ENCODE measurements at regions not wholly inside any gene's neighbourhood (a gene's known extent, or its start where the extent isn't known, plus 50 kb on each side); places are given as distances from the start of the nearest gene placed in this dataset.

- Histone ChIP-seq H3K9ac (ENCODE audit: low read depth in 1 of 2, low read length in 2 of 2) (no peak overlapping the region), H3K9me3 (ENCODE audit: control insufficient read depth in 2 of 2, low read length in 2 of 2) (no peaks in the 10 kb centered on the region), H3K36me3 (ENCODE audit: control insufficient read depth in 2 of 2, insufficient read depth in 2 of 2, low read length in 2 of 2) (no peaks in the 10 kb centered on the region), H3K27me3 (ENCODE audit: control insufficient read depth in 2 of 2, insufficient read depth in 2 of 2, low read length in 2 of 2) (no peaks in the 10 kb centered on the region), H3K4me1 (ENCODE audit: control insufficient read depth in 2 of 2, insufficient read depth in 2 of 2, low read length in 2 of 2) (no peaks in the 10 kb centered on the region), H3K27ac (ENCODE audit: low read depth in 2 of 2, low read length in 2 of 2) (no peak overlapping the region), H3K4me3 (ENCODE audit: low read length in 2 of 2) (no peak overlapping the region)
Observed at GRCh38 chr13:75061909-75062308, 420.1 kb downstream of the TBC1D4 start.

- no peak overlapping the region for H3K27ac ChIP-seq (ENCODE audit: low read depth in 2 of 2, low read length in 2 of 2)
- no peak overlapping the region for H3K4me3 ChIP-seq (ENCODE audit: low read length in 2 of 2)
- H3K4me1 ChIP-seq (ENCODE audit: control insufficient read depth in 2 of 2, insufficient read depth in 2 of 2, low read length in 2 of 2) = no peaks in the 10 kb centered on the region
- H3K27me3 ChIP-seq (ENCODE audit: control insufficient read depth in 2 of 2, insufficient read depth in 2 of 2, low read length in 2 of 2) = no peaks in the 10 kb centered on the region
- H3K9ac ChIP-seq (ENCODE audit: low read depth in 1 of 2, low read length in 2 of 2) = no peak overlapping the region
- no peaks in the 10 kb centered on the region for H3K9me3 ChIP-seq (ENCODE audit: control insufficient read depth in 2 of 2, low read length in 2 of 2)
- no peaks in the 10 kb centered on the region for H3K36me3 ChIP-seq (ENCODE audit: control insufficient read depth in 2 of 2, insufficient read depth in 2 of 2, low read length in 2 of 2)
Observed at GRCh38 chr13:75055296-75055695, 426.7 kb downstream of the TBC1D4 start.

- no peak overlapping the region for H3K27ac ChIP-seq (ENCODE audit: low read depth in 2 of 2, low read length in 2 of 2)
- no peaks in the 10 kb centered on the region for H3K4me1 ChIP-seq (ENCODE audit: control insufficient read depth in 2 of 2, insufficient read depth in 2 of 2, low read length in 2 of 2)
- no peak overlapping the region for H3K4me3 ChIP-seq (ENCODE audit: low read length in 2 of 2)
- H3K9me3 ChIP-seq (ENCODE audit: control insufficient read depth in 2 of 2, low read length in 2 of 2) = no peaks in the 10 kb centered on the region
- no peaks in the 10 kb centered on the region for H3K36me3 ChIP-seq (ENCODE audit: control insufficient read depth in 2 of 2, insufficient read depth in 2 of 2, low read length in 2 of 2)
- no peak overlapping the region for H3K9ac ChIP-seq (ENCODE audit: low read depth in 1 of 2, low read length in 2 of 2)
- H3K27me3 ChIP-seq (ENCODE audit: control insufficient read depth in 2 of 2, insufficient read depth in 2 of 2, low read length in 2 of 2) = no peaks in the 10 kb centered on the region
Observed at GRCh38 chr13:75052616-75053015, 429.4 kb downstream of the TBC1D4 start.

- no peaks in the 10 kb centered on the region for H3K9me3 ChIP-seq (ENCODE audit: control insufficient read depth in 2 of 2, low read length in 2 of 2)
Observed at GRCh38 chr13:75050419-75051046, 431.4 kb downstream of the TBC1D4 start.

GRCh38 chr13:75049735-75050335, 432.1 kb downstream of the TBC1D4 start:
- H3K4me3 ChIP-seq (ENCODE audit: low read length in 2 of 2) = no peak overlapping the region
- no peaks in the 10 kb centered on the region for H3K27me3 ChIP-seq (ENCODE audit: control insufficient read depth in 2 of 2, insufficient read depth in 2 of 2, low read length in 2 of 2)
- H3K4me1 ChIP-seq (ENCODE audit: control insufficient read depth in 2 of 2, insufficient read depth in 2 of 2, low read length in 2 of 2) = no peaks in the 10 kb centered on the region
- H3K27ac ChIP-seq (ENCODE audit: low read depth in 2 of 2, low read length in 2 of 2) = no peak overlapping the region
- H3K9ac ChIP-seq (ENCODE audit: low read depth in 1 of 2, low read length in 2 of 2) = no peak overlapping the region
- H3K9me3 ChIP-seq (ENCODE audit: control insufficient read depth in 2 of 2, low read length in 2 of 2) = no peaks in the 10 kb centered on the region
- H3K36me3 ChIP-seq (ENCODE audit: control insufficient read depth in 2 of 2, insufficient read depth in 2 of 2, low read length in 2 of 2) = no peaks in the 10 kb centered on the region

More at GRCh38 chr13:75050419-75051046, 431.4 kb downstream of the TBC1D4 start:
- no peak overlapping the region for H3K9ac ChIP-seq (ENCODE audit: low read depth in 1 of 2, low read length in 2 of 2)
- no peaks in the 10 kb centered on the region for H3K27me3 ChIP-seq (ENCODE audit: control insufficient read depth in 2 of 2, insufficient read depth in 2 of 2, low read length in 2 of 2)
- H3K27ac ChIP-seq (ENCODE audit: low read depth in 2 of 2, low read length in 2 of 2) = no peak overlapping the region
- no peak overlapping the region for H3K4me3 ChIP-seq (ENCODE audit: low read length in 2 of 2)
- H3K4me1 ChIP-seq (ENCODE audit: control insufficient read depth in 2 of 2, insufficient read depth in 2 of 2, low read length in 2 of 2) = no peaks in the 10 kb centered on the region
- H3K36me3 ChIP-seq (ENCODE audit: control insufficient read depth in 2 of 2, insufficient read depth in 2 of 2, low read length in 2 of 2) = no peaks in the 10 kb centered on the region

GRCh38 chr13:75042807-75043206, 439.2 kb downstream of the TBC1D4 start:
- Histone ChIP-seq H3K36me3 (ENCODE audit: control insufficient read depth in 2 of 2, insufficient read depth in 2 of 2, low read length in 2 of 2) (no peaks in the 10 kb centered on the region), H3K4me3 (ENCODE audit: low read length in 2 of 2) (no peak overlapping the region), H3K27me3 (ENCODE audit: control insufficient read depth in 2 of 2, insufficient read depth in 2 of 2, low read length in 2 of 2) (no peaks in the 10 kb centered on the region), H3K4me1 (ENCODE audit: control insufficient read depth in 2 of 2, insufficient read depth in 2 of 2, low read length in 2 of 2) (no peaks in the 10 kb centered on the region), H3K9me3 (ENCODE audit: control insufficient read depth in 2 of 2, low read length in 2 of 2) (no peaks in the 10 kb centered on the region), H3K27ac (ENCODE audit: low read depth in 2 of 2, low read length in 2 of 2) (no peak overlapping the region), H3K9ac (ENCODE audit: low read depth in 1 of 2, low read length in 2 of 2) (no peak overlapping the region)

- no peaks in the 10 kb centered on the region for H3K4me1 ChIP-seq (ENCODE audit: control insufficient read depth in 2 of 2, insufficient read depth in 2 of 2, low read length in 2 of 2)
- H3K9ac ChIP-seq (ENCODE audit: low read depth in 1 of 2, low read length in 2 of 2) = no peak overlapping the region
- H3K9me3 ChIP-seq (ENCODE audit: control insufficient read depth in 2 of 2, low read length in 2 of 2) = no peaks in the 10 kb centered on the region
- H3K27me3 ChIP-seq (ENCODE audit: control insufficient read depth in 2 of 2, insufficient read depth in 2 of 2, low read length in 2 of 2) = no peaks in the 10 kb centered on the region
- H3K27ac ChIP-seq (ENCODE audit: low read depth in 2 of 2, low read length in 2 of 2) = no peak overlapping the region
- H3K36me3 ChIP-seq (ENCODE audit: control insufficient read depth in 2 of 2, insufficient read depth in 2 of 2, low read length in 2 of 2) = no peaks in the 10 kb centered on the region
- no peak overlapping the region for H3K4me3 ChIP-seq (ENCODE audit: low read length in 2 of 2)
Observed at GRCh38 chr13:75038393-75039113, 443.4 kb downstream of the TBC1D4 start.

- Histone ChIP-seq H3K36me3 (ENCODE audit: control insufficient read depth in 2 of 2, insufficient read depth in 2 of 2, low read length in 2 of 2) (no peaks in the 10 kb centered on the region), H3K9me3 (ENCODE audit: control insufficient read depth in 2 of 2, low read length in 2 of 2) (no peaks in the 10 kb centered on the region), H3K4me3 (ENCODE audit: low read length in 2 of 2) (no peak overlapping the region), H3K27me3 (ENCODE audit: control insufficient read depth in 2 of 2, insufficient read depth in 2 of 2, low read length in 2 of 2) (no peaks in the 10 kb centered on the region), H3K27ac (ENCODE audit: low read depth in 2 of 2, low read length in 2 of 2) (no peak overlapping the region), H3K4me1 (ENCODE audit: control insufficient read depth in 2 of 2, insufficient read depth in 2 of 2, low read length in 2 of 2) (no peaks in the 10 kb centered on the region), H3K9ac (ENCODE audit: low read depth in 1 of 2, low read length in 2 of 2) (no peak overlapping the region)
Observed at GRCh38 chr13:75025956-75026355, 456.0 kb downstream of the TBC1D4 start.

- Histone ChIP-seq H3K27me3 (ENCODE audit: control insufficient read depth in 2 of 2, insufficient read depth in 2 of 2, low read length in 2 of 2) (no peaks in the 10 kb centered on the region), H3K4me3 (ENCODE audit: low read length in 2 of 2) (no peak overlapping the region), H3K36me3 (ENCODE audit: control insufficient read depth in 2 of 2, insufficient read depth in 2 of 2, low read length in 2 of 2) (no peaks in the 10 kb centered on the region), H3K9ac (ENCODE audit: low read depth in 1 of 2, low read length in 2 of 2) (no peak overlapping the region), H3K4me1 (ENCODE audit: control insufficient read depth in 2 of 2, insufficient read depth in 2 of 2, low read length in 2 of 2) (no peaks in the 10 kb centered on the region), H3K27ac (ENCODE audit: low read depth in 2 of 2, low read length in 2 of 2) (no peak overlapping the region), H3K9me3 (ENCODE audit: control insufficient read depth in 2 of 2, low read length in 2 of 2) (no peaks in the 10 kb centered on the region)
Observed at GRCh38 chr13:75024602-75025001, 457.4 kb downstream of the TBC1D4 start.

- Histone ChIP-seq H3K9me3 (ENCODE audit: control insufficient read depth in 2 of 2, low read length in 2 of 2) (no peaks in the 10 kb centered on the region), H3K27me3 (ENCODE audit: control insufficient read depth in 2 of 2, insufficient read depth in 2 of 2, low read length in 2 of 2) (no peaks in the 10 kb centered on the region), H3K4me1 (ENCODE audit: control insufficient read depth in 2 of 2, insufficient read depth in 2 of 2, low read length in 2 of 2) (no peaks in the 10 kb centered on the region), H3K36me3 (ENCODE audit: control insufficient read depth in 2 of 2, insufficient read depth in 2 of 2, low read length in 2 of 2) (no peaks in the 10 kb centered on the region), H3K4me3 (ENCODE audit: low read length in 2 of 2) (no peak overlapping the region), H3K27ac (ENCODE audit: low read depth in 2 of 2, low read length in 2 of 2) (no peak overlapping the region), H3K9ac (ENCODE audit: low read depth in 1 of 2, low read length in 2 of 2) (no peak overlapping the region)
Observed at GRCh38 chr13:75023609-75024008, 458.4 kb downstream of the TBC1D4 start.

Measured in mucosa of rectum (tissue), 2 donors.